ENCODE measurements at regions not wholly inside any gene's neighbourhood (a gene's known extent, or its start where the extent isn't known, plus 50 kb on each side); places are given as distances from the start of the nearest gene placed in this dataset.
A peak's percentile ranks its signal among the peaks of the same experiment; 100 is the strongest.

- DNase-seq: no peak
Measured at GRCh38 chr2:42969231-42970150, 177.1 kb upstream of the HAAO start.

DNA sequence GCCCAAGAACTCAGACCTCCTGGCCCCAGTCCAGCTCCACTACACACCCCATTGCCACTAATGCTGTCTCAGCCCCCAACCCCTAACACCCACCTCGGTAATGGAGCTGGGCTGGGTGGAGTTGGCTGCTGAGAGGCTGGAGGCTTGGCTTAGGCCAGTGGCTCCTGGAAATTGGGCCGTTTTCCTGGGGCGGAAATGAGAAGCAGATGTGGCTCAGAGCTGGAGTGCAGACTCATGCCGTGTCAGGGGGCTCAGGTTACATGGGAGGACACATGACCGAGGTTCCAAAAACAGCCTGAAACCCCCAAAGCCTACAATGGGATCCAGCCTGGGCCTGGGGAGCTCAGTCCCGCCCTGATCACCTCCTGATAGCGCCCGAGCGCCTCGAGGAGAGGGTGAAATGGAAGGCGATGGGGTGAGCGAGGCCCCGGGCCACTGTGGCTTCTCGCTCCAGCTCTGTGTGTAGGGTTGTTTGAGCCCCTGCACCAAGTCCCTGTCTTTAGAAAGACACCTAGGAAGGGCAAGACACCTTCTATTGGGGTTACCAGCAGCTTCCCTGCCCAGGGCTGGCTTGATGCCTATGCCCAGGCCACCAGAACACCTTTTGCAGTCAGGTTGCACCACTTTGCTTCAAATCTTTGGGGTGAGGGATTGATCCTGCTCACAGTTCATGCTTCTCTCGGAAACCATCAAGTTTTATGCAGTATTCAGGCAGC lies 175.7 kb upstream of the HAAO start:
- no peak for DNase-seq

DNA sequence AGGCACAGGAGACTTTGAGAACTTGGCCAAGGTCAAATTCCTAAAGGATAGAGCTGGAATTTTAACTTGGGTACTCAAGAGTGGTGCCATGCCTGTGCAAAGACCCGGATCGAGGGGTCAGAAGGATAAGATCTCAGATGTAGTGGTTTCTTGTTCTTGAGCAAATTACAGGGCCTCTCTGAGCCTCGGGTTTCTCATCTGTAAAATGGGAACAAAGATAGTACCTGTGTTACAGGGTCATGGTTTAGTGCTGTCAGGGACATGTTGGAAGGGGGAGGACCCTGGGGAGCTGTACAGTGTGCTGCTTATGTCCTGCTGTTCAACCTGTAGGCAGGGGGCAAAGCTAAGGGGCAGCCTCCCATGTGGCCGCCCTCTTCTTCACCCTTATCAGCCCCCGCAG lies 173.5 kb upstream of the HAAO start:
- DNase-seq: no peak

DNA sequence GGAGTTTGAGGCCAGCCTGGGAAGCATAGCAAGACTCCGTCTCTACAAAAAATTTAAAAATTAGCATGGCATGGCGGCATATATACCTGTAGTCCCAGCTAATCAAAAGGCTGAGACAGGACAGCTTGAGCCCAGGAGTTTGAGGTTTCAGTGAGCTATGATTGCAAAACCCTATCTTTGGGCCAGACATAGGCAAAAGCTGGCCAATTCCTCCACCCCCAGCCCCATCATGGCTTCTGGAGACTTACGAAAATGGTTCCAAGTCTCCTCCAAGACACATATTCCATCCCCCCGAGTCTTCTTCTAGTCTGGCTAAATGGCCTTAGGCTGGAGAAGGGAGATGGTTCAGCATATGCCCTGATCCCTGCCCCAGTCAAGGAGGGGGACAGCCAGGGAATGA lies 172.8 kb upstream of the HAAO start:
- DNase-seq: no peak

- DNase-seq: no peak
Measured at GRCh38 chr2:42964439-42965083, 172.2 kb upstream of the HAAO start.

DNA sequence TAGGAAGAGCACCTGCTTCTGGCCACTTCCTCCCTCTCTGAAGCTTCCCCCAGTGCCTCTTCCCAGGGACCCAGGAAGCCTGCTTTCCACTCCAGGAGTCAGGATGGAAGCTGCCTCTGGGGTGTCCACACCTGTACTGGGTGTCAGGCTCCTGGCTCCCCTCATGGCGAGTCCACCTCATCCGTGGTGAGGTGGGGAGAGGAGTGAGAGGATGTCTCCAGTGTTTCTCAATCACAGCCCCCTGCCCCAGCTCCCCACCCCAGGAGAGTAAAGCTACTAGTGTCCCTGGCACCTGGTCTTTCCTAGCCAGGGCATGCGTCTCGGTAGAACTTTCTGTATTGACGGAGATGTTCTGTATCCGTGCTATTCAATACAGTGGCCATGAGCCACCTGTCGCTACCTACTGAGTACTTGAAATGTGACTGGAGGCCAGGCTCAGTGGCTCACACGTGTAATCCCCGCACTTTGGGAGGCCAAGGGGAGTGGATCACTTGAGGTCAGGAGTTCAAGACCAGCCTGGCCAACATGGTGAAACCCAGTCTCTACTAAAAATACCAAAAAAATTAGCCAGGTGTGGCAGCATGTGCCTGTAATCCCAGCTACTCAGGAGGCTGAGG lies 171.2 kb upstream of the HAAO start:
- DNase-seq: no peak

DNA sequence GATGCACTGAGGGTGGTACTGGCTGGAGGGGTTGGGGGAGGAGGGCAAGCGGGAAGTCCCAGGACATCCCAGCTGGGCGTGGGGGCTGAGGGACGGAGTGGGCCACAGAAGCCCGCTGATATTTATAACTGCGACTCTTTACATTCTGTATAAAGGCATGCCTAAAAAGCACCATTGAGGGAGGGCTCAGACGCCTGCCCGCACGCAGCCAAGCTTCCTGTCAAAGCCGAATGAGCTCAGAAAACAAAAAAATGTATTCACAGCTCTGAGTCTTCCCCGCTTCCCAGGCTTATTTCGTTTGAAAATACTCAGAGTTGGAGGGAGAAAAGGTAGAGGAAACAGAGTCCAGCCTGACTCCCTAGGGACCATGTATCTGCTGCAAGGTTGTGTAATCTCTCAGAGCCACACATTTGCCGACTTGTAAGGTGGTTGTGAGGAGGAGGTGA lies 170.1 kb upstream of the HAAO start:
- DNase-seq: no peak

GRCh38 chr2:42961961-42962360 lies 169.6 kb upstream of the HAAO start:
- DNase-seq: no peak

DNA sequence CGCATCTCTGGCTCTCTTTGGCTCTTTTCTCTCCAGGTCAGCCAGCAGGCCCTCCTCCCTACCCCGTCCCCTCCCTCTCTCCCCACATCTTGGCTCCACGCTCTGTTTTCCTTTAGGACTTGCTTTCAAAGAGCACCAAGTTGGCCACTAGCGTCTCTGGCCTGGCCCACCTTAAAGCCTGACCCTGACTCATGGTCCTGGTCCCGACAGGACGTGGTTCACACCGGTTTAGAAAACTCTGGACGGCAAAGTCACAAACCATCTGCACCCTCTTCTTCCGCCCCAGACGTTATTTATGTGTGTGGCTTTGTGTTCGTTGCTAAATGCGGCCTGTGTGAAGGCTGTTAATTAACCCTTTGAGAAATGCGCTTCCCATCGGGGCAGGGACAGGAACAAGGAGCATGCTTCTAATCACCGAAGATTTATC lies 169.0 kb upstream of the HAAO start:
- no peak for DNase-seq

- no peak for DNase-seq
Measured at GRCh38 chr2:42960842-42961180, 168.4 kb upstream of the HAAO start.

GRCh38 chr2:42960002-42960841 lies 167.8 kb upstream of the HAAO start:
- no peak for DNase-seq

GRCh38 chr2:42959234-42960001 lies 167.0 kb upstream of the HAAO start:
- no peak for DNase-seq

DNA sequence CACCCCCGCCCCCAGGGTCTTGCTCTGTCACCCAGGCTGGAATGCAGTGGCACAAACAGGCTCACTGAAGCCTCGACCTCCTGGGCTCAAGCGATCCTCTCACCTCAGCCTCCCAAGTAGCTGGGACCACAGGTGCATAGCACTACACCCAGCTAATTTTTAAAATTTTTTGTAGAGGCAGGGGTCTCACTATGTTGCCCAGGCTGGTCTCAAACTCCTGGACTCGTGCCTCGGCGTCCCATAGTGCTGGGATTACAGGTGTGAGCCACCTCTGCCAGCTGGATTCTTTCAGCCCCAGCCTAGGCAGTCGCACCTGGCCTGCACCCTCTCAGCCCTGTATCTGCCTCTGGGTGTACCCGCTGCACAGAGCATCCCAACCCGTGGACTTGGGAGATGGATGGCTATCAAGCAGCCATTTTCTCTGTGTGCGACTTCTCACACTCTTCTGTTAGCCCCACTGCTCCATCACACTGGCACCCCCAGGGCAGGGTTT lies 166.4 kb upstream of the HAAO start:
- DNase-seq: no peak

DNA sequence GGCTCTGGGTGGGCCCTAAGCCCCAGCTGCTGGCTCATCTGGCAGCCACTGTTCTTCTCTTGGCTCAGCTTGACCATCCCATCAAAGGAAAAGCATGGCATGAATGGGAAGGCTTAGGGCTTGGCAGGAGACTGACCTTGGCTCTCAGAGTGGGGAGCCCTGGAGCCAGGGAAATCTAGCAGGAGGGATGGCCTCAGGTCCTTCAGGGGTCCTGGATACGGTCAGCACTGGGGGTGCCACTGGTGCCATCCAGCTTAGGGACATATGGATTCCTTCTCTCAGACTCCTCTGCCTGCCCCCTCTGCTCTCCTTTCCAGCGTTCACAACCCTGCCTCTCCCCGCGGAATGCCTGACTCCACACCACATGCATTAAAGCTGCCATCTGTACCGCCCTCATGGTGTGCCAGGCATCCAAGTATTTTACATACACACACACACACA lies 165.5 kb upstream of the HAAO start:
- no peak for DNase-seq

GRCh38 chr2:42957109-42957860 lies 164.9 kb upstream of the HAAO start:
- no peak for DNase-seq

DNA sequence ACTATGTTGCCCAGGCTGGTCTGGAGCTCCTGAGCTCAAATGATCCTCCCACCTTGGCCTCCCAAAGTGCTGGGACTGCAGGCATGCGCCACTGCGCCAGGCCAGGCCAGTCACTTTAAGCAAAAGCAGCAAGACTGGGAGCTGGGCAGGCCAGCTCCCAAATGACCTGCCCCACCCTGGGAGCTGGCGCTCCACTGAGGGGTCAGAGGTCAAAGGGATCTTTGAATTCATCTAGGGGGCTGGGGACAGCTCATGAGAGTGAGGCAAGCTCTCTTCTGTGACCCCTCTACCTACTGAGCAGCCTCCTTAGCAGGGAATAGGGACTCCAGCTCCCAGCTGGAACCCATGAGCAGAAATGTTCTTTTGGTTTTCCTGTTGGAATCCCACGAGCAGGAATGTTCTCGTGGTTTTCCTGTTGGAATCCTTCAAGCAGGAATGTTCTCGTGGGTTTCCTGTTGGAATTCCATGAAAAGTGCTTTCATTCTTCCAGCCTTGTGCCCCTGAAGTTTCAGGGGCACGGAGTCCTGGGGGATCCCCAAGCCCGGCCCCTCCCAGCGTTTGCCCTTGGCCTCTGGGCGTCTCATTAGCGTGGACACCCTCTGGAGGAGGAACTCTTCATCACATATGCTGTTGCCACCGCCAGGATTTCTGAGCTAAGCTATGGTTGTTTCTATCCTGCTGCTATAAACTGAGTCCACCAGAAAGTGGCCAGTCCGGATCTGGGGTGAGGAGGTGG lies 162.0 kb upstream of the HAAO start:
- no peak for DNase-seq

DNA sequence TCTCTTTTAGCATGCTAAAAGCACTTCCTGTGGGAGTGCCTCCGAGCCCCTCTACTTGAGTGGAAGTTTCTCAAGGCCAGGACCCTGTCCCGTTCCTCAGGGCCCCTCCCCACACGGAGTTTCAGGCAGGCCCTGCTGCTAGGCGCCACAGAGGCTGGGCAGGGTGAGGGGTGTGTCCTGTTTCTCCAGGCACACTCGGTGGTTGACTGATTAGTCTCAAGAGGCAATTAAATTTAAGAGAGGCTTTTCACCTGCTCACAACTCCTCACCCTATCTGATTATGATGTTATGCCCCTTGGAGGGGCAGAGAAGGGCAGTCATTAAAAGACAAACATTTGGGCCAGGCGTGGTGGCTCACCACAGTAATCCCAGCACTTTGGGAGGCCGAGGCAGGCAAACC lies 160.8 kb upstream of the HAAO start:
- no peak for DNase-seq

- DNase-seq: no peak
Measured at GRCh38 chr2:42951263-42951938, 159.0 kb upstream of the HAAO start.

DNA sequence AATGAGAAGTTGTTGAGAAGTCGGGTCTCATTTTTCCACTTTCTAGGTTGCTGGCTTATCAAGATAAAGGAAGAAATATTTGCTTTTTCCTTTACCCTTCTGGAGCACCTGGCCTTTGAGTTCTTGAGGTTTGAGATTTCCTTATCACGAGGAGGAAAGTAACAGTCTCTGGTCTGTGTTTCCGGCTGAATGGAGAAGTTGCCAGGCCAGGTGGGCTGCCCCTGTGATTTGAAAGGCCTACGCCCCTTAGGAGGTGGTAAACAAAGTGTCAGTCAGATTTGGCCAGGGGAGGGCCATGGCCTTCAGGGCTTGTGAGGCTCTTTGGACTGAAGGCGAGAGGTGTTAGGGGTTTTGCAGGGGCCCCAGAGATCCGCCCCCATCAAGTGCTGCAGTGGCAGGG lies 156.7 kb upstream of the HAAO start:
- DNase-seq: peak; percentile 37

Data from CD4-positive, alpha-beta T cell treated with Interferon gamma for 1 hour (primary cell).